GM12878 (cell line): ENCODE measurements at regions not wholly inside any gene's neighbourhood (a gene's known extent, or its start where the extent isn't known, plus 50 kb on each side); places are given as distances from the start of the nearest gene placed in this dataset.

Experiments
- CREB1 ChIP-seq: IDR thresholded peaks from 2 replicates; pipeline ENCODE4 v1.6.1; 2012; ENCODE audit warnings: low read depth, mild to moderate bottlenecking, inconsistent platforms
- EED ChIP-seq: sonication (generic); IDR thresholded peaks from 2 replicates; pipeline ENCODE4 v1.6.1; 2016; ENCODE audit warnings: antibody characterized with exemption, low read depth
- EZH2 ChIP-seq: IDR thresholded peaks from 2 replicates; pipeline ENCODE4 v1.6.1; 2012; ENCODE audit warnings: low read depth, mild to moderate bottlenecking, control low read depth, inconsistent platforms, low read length, borderline replicate concordance; ENCODE audit not compliant: control insufficient read depth
- POLR2AphosphoS5 ChIP-seq: IDR thresholded peaks from 2 replicates; pipeline ENCODE4 v1.6.1; 2011; ENCODE audit warnings: mild to moderate bottlenecking, low read length, inconsistent platforms
- RCOR1 ChIP-seq: conservative IDR thresholded peaks from 2 replicates; pipeline ENCODE4 v1.6.1; 2012; ENCODE audit warnings: low read depth, low read length, improper control_type of control experiment
- SMAD5 ChIP-seq: IDR thresholded peaks from 2 replicates; pipeline ENCODE4 v1.6.1; 2016; ENCODE audit warnings: antibody characterized with exemption, low read depth
- TAF1 ChIP-seq: IDR thresholded peaks from 2 replicates; pipeline ENCODE4 v1.6.1; 2011; ENCODE audit warnings: mild to moderate bottlenecking, low read depth, low read length, borderline replicate concordance

DNA sequence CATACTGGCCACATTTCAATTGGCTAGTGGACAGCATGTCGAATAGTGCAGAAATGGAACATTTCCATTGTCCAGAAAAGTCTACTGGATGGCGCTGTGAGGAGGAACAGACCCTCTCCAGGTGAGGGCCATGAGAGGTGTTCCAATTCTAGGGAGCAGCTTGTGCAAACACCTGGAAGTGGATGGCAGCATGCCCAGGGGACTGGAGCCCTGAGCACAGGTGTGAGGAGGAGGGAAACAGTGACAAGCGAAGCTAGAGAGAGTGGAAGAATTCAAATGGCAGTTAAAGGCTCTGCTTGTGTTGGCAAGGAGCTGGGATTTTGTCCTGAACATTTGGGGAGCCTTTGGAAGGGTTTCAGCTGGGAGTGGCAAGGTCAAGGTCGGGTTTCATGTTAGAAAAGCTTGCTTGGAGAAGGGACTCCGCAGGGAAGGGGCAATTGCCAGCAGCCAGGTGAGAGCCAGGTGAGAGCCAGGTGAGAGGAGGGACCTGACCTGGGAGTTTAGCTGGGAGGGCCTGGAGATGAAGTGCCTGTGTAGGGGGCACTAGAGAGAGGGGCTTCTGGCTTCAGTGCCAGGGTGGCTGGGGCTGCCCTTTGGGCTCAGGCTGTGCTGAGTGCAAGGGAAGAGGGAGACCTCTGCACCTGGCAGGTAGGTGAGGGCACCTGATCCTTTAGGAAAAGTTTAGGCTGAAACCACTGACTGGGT, 93.8 kb downstream of the LINGO1 start:
- TF ChIP-seq SMAD5: no peak
- no peak for TF ChIP-seq RCOR1
- TF ChIP-seq POLR2AphosphoS5: no peak
- TF ChIP-seq EED: no peak
- no peak for TF ChIP-seq CREB1
- no peak for TF ChIP-seq EZH2
- no peak for TF ChIP-seq TAF1
